WTC11 (cell line): ENCODE measurements at regions not wholly inside any gene's neighbourhood (a gene's known extent, or its start where the extent isn't known, plus 50 kb on each side); places are given as distances from the start of the nearest gene placed in this dataset.

Experiments used
- ATAC-seq: fragments of 200-7000 bp; cut with Tn5 transposase; 2 replicates; pipeline ENCODE4 v1.10.0; 2021; ENCODE audit warnings: mild to moderate bottlenecking, moderate library complexity
- CTCF ChIA-PET: fragments of 300-600 bp; sonication (Branson Sonifier 250); formaldehyde crosslinking; loops from one replicate; lab custom pipeline; 2021; ENCODE audit warnings: antibody characterized with exemption; lab: Charles Lee
- POLR2A ChIA-PET: fragments of 350-600 bp; sonication (Branson Sonifier 250); formaldehyde crosslinking; loops from one replicate; lab custom pipeline; 2021; ENCODE audit warnings: antibody characterized with exemption; lab: Charles Lee
- DNase-seq: peaks from one replicate; pipeline ENCODE4 v3.0.0; 2021; ENCODE audit warnings: low spot score
- H3K27ac Mint-ChIP-seq: 2 replicates; pipeline ENCODE4 v1.8.0; 2021; ENCODE audit warnings: mixed read lengths
- H3K27me3 Mint-ChIP-seq: 2 replicates; pipeline ENCODE4 v1.8.0; 2021; ENCODE audit warnings: low read depth, mild to moderate bottlenecking, moderate library complexity, mixed read lengths
- H3K36me3 Mint-ChIP-seq: 2 replicates; pipeline ENCODE4 v1.8.0; 2021; ENCODE audit warnings: mixed read lengths
- H3K4me1 Mint-ChIP-seq: 2 replicates; pipeline ENCODE4 v1.8.0; 2022; ENCODE audit warnings: mixed read lengths
- H3K4me3 Mint-ChIP-seq: 2 replicates; pipeline ENCODE4 v1.8.0; 2021; ENCODE audit warnings: mild to moderate bottlenecking, moderate library complexity, mixed read lengths
- H3K9me3 Mint-ChIP-seq: 2 replicates; pipeline ENCODE4 v1.8.0; 2021; ENCODE audit warnings: mixed read lengths
- CBFB ChIP-seq: sonication (generic); formaldehyde crosslinking; IDR thresholded peaks from 2 replicates; pipeline ENCODE4 v1.8.1; 2022; ENCODE audit warnings: mild to moderate bottlenecking, low read depth, missing genetic modification reagents
- CTCF ChIP-seq: fragments of 200-600 bp; IDR thresholded peaks from 2 replicates; pipeline ENCODE4 v1.8.0; 2022; ENCODE audit warnings: antibody characterized with exemption
- E2F1 ChIP-seq: sonication (generic); formaldehyde crosslinking; IDR thresholded peaks from 2 replicates; pipeline ENCODE4 v1.8.0; 2022; ENCODE audit warnings: mild to moderate bottlenecking, missing genetic modification reagents
- E2F5 ChIP-seq: sonication (generic); formaldehyde crosslinking; IDR thresholded peaks from 2 replicates; pipeline ENCODE4 v1.8.1; 2022; ENCODE audit warnings: mild to moderate bottlenecking, moderate library complexity, missing genetic modification reagents
- GRHL2 ChIP-seq: fragments of 250-450 bp; sonication (Bioruptor Pico); IDR thresholded peaks from 2 replicates; pipeline ENCODE4 v1.8.0; 2022; ENCODE audit warnings: mild to moderate bottlenecking, moderate library complexity; ENCODE audit not compliant: insufficient replicate concordance, severe bottlenecking
- IRF2 ChIP-seq: sonication (generic); formaldehyde crosslinking; IDR thresholded peaks from 2 replicates; pipeline ENCODE4 v1.8.0; 2022; ENCODE audit warnings: low read depth, missing genetic modification reagents, borderline replicate concordance
- JAZF1 ChIP-seq: fragments of 250-450 bp; sonication (Bioruptor Pico); IDR thresholded peaks from 2 replicates; pipeline ENCODE4 v1.9.0; 2021; ENCODE audit warnings: moderate library complexity, mild to moderate bottlenecking, inconsistent platforms
- JUN ChIP-seq: sonication (generic); formaldehyde crosslinking; IDR thresholded peaks from 2 replicates; pipeline ENCODE4 v1.8.0; 2023; ENCODE audit warnings: mild to moderate bottlenecking, missing genetic modification reagents
- KAT7 ChIP-seq: sonication (generic); formaldehyde crosslinking; IDR thresholded peaks from 2 replicates; pipeline ENCODE4 v1.8.1; 2023; ENCODE audit warnings: missing genetic modification reagents, mild to moderate bottlenecking, borderline replicate concordance
- NFYB ChIP-seq: sonication (generic); formaldehyde crosslinking; conservative IDR thresholded peaks from 2 replicates; pipeline ENCODE4 v1.8.0; 2022; ENCODE audit warnings: low read depth, missing genetic modification reagents
- NR2C2 ChIP-seq: sonication (generic); formaldehyde crosslinking; IDR thresholded peaks from 2 replicates; pipeline ENCODE4 v1.8.0; 2022; ENCODE audit warnings: mild to moderate bottlenecking, missing genetic modification reagents
- OVOL2 ChIP-seq: fragments of 250-450 bp; sonication (Bioruptor Pico); IDR thresholded peaks from 2 replicates; pipeline ENCODE4 v1.9.0; 2021; ENCODE audit warnings: mild to moderate bottlenecking, borderline replicate concordance
- PRRX2 ChIP-seq: fragments of 250-450 bp; sonication (Bioruptor Pico); IDR thresholded peaks from 2 replicates; pipeline ENCODE4 v1.8.0; 2021; ENCODE audit warnings: mild to moderate bottlenecking
- RORB ChIP-seq: fragments of 250-450 bp; sonication (Bioruptor Pico); IDR thresholded peaks from 2 replicates; pipeline ENCODE4 v1.9.0; 2021; ENCODE audit warnings: mild to moderate bottlenecking
- SMAD4 ChIP-seq: sonication (generic); formaldehyde crosslinking; IDR thresholded peaks from 2 replicates; pipeline ENCODE4 v1.8.0; 2022; ENCODE audit warnings: mild to moderate bottlenecking, missing genetic modification reagents
- TCF7 ChIP-seq: sonication (generic); formaldehyde crosslinking; IDR thresholded peaks from 2 replicates; pipeline ENCODE4 v1.8.0; 2022; ENCODE audit warnings: mild to moderate bottlenecking, low read depth, missing genetic modification reagents, moderate library complexity
- ZNF219 ChIP-seq: sonication (generic); formaldehyde crosslinking; IDR thresholded peaks from 2 replicates; pipeline ENCODE4 v1.8.0; 2023; ENCODE audit warnings: missing genetic modification reagents, mild to moderate bottlenecking, borderline replicate concordance
- ZNF263 ChIP-seq: sonication (generic); formaldehyde crosslinking; IDR thresholded peaks from 2 replicates; pipeline ENCODE4 v1.8.1; 2022; ENCODE audit warnings: low read depth, mild to moderate bottlenecking, moderate library complexity, missing genetic modification reagents
- TF ChIP-seq, protein P1 (sequence below): sonication (generic); formaldehyde crosslinking; IDR thresholded peaks from 2 replicates; pipeline ENCODE4 v1.8.0; 2022; ENCODE audit warnings: mild to moderate bottlenecking, missing genetic modification reagents
- TF ChIP-seq, protein P2 (sequence below): sonication (generic); formaldehyde crosslinking; IDR thresholded peaks from 2 replicates; pipeline ENCODE4 v1.8.1; 2023; ENCODE audit warnings: mild to moderate bottlenecking, missing genetic modification reagents, moderate library complexity
- TF ChIP-seq, protein P3 (sequence below): fragments of 250-450 bp; sonication (Bioruptor Pico); conservative IDR thresholded peaks from 2 replicates; pipeline ENCODE4 v1.9.0; 2021; ENCODE audit warnings: mild to moderate bottlenecking

DNA sequence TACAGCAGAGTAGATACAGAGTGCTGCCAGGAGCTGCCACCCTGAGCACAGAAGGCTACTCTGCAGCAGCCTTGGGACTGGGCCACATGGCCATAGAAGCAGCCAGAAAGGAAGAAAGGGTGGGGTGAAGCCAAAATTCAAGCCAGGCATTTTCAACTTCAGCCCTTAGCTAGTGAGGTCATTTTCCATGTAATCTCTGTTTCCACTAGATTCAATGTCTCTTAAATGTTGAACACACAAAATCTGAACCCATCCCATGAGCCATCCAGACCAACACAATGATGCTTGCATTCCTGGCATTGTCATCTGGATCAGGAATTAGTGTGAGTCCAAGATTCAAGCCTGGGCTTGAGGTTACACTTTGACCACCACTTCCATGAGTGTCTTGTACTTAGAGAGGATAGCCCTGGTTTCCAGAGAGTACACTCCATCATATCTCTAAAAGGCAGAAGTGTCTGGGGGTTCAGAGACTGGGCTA lies 243.6 kb downstream of the OSR1 start:
- CTCF ChIA-PET = no interaction called here

DNA sequence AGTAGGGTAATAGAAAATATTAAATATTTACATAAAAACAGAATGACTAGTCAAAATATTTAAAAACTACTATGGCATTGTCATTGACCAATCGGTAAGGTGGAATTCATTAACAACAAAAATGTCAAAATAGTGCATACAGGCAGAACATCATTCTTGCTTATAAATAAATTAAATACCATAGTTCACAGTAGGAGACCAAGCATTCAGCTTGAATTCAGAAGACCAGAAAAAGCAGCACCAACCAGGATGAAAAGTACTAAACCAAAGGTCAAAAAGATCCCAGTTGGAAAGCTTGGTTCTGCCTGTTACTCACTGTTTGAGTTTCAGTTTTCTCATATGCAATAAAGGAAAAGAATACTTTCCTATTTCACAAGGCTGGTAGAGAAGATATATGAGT lies 244.3 kb downstream of the OSR1 start:
- Mint-ChIP-seq H3K36me3 (peaks cover 14% of the 10 kb centered on the region), H3K4me1 (no peaks in the 10 kb centered on the region), H3K9me3 (peaks cover 21% of the 10 kb centered on the region), H3K27ac (no peak overlapping the region), H3K4me3 (no peak overlapping the region), H3K27me3 (no peaks in the 10 kb centered on the region)
- ATAC-seq = no peak
- ChIA-PET CTCF (no interaction called here), POLR2A (no interaction called here)
- TF ChIP-seq SMAD4 (CRISPR knock-in tag) (no peak), PRRX2 (CRISPR knock-in tag) (no peak), RORB (no peak), JUN (CRISPR knock-in tag) (no peak), E2F1 (CRISPR knock-in tag) (no peak), ZNF219 (CRISPR knock-in tag) (no peak), GRHL2 (CRISPR knock-in tag) (no peak), KAT7 (CRISPR knock-in tag) (no peak), NR2C2 (CRISPR knock-in tag) (no peak)
- TF ChIP-seq, protein P1, sequence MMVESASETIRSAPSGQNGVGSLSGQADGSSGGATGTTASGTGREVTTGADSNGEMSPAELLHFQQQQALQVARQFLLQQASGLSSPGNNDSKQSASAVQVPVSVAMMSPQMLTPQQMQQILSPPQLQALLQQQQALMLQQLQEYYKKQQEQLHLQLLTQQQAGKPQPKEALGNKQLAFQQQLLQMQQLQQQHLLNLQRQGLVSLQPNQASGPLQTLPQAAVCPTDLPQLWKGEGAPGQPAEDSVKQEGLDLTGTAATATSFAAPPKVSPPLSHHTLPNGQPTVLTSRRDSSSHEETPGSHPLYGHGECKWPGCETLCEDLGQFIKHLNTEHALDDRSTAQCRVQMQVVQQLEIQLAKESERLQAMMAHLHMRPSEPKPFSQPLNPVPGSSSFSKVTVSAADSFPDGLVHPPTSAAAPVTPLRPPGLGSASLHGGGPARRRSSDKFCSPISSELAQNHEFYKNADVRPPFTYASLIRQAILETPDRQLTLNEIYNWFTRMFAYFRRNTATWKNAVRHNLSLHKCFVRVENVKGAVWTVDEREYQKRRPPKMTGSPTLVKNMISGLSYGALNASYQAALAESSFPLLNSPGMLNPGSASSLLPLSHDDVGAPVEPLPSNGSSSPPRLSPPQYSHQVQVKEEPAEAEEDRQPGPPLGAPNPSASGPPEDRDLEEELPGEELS (CRISPR knock-in tag) = no peak
- TF ChIP-seq, protein P2, sequence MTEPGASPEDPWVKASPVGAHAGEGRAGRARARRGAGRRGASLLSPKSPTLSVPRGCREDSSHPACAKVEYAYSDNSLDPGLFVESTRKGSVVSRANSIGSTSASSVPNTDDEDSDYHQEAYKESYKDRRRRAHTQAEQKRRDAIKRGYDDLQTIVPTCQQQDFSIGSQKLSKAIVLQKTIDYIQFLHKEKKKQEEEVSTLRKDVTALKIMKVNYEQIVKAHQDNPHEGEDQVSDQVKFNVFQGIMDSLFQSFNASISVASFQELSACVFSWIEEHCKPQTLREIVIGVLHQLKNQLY (CRISPR knock-in tag) = no peak
- DNase-seq = no peak

More for the DNA sequence above, 243.6 kb downstream of the OSR1 start:
- TF ChIP-seq CBFB (CRISPR knock-in tag) (no peak), NFYB (CRISPR knock-in tag) (no peak), IRF2 (CRISPR knock-in tag) (no peak), PRRX2 (CRISPR knock-in tag) (no peak), E2F5 (CRISPR knock-in tag) (no peak), JAZF1 (CRISPR knock-in tag) (no peak), OVOL2 (CRISPR knock-in tag) (no peak), ZNF263 (CRISPR knock-in tag) (no peak), CTCF (no peak), E2F1 (CRISPR knock-in tag) (no peak), SMAD4 (CRISPR knock-in tag) (no peak), TCF7 (CRISPR knock-in tag) (no peak)
- TF ChIP-seq, protein P3, sequence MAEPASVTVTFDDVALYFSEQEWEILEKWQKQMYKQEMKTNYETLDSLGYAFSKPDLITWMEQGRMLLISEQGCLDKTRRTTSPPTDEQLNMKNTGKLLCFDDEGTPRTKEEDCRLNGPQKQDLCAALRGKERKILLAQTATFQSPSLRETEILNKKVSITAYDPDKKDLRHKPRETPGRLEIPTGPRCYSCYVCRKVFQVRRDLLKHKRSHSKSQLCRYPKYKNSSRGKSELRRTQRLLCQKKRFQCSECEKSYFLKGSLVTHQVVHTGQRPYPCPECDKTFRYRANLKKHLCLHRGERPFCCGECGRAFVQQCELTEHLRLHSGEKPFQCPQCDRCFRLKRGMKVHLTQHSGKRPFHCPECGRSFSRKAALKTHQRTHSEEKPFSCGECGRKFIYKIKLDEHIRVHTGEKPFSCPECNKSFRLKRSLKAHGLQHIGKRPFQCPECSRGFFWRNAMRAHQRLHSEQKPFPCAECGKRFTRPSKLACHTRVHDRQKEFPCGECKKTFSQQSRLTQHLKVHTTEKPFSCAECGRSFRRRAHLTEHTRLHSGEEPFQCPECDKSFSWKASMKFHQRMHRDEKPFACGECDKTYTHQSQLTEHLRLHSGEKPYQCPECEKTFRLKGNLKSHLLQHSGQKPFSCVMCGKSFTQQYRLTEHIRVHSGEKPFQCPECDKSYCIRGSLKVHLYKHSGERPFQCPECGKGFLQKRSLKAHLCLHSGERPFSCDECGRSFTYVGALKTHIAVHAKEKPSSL (CRISPR knock-in tag) = no peak
- TF ChIP-seq, all 79 proteins: peak for 0
- ATAC-seq (no peak), DNase-seq (no peak)
- POLR2A ChIA-PET = no interaction called here
- Mint-ChIP-seq H3K36me3 (peaks cover 14% of the 10 kb centered on the region), H3K27me3 (no peaks in the 10 kb centered on the region), H3K4me1 (no peaks in the 10 kb centered on the region), H3K9me3 (peaks cover 21% of the 10 kb centered on the region), H3K4me3 (no peak overlapping the region), H3K27ac (no peak overlapping the region)
